Cardiac muscle cell (in vitro differentiated cells and primary cell): ENCODE measurements at regions not wholly inside any gene's neighbourhood (a gene's known extent, or its start where the extent isn't known, plus 50 kb on each side); places are given as distances from the start of the nearest gene placed in this dataset.

ENCODE experiments used
- DNase-seq, 2 donors: peaks; one replicate each; pipeline versions ENCODE4 v3.0.0 to v3.0.0-alpha.2; 2010 to 2017; ENCODE audit warnings: low read depth in 1 of 2, low spot score in 1 of 2
- H3K27ac ChIP-seq: fragments of 200-600 bp; sonication (generic); 2 replicates; pipeline ENCODE4 v1.5.1; 2016
- H3K27me3 ChIP-seq: fragments of 200-600 bp; sonication (generic); 2 replicates; pipeline ENCODE4 v1.6.0; 2016; ENCODE audit warnings: control low read depth
- H3K36me3 ChIP-seq: fragments of 200-600 bp; sonication (generic); 2 replicates; pipeline ENCODE4 v1.5.1; 2016; ENCODE audit warnings: control low read depth
- H3K4me1 ChIP-seq: fragments of 200-600 bp; sonication (generic); 2 replicates; pipeline ENCODE4 v1.8.1; 2017; ENCODE audit warnings: low read depth, mild to moderate bottlenecking, mixed run types
- H3K4me3 ChIP-seq: fragments of 200-600 bp; sonication (generic); 2 replicates; pipeline ENCODE4 v1.5.1; 2016; ENCODE audit warnings: mild to moderate bottlenecking
- H3K9me3 ChIP-seq: fragments of 200-600 bp; sonication (generic); 2 replicates; pipeline ENCODE4 v1.5.1; 2017; ENCODE audit warnings: low read depth, mild to moderate bottlenecking, control low read depth
- TF ChIP-seq, protein P1 (sequence below): IDR thresholded peaks from 2 replicates; pipeline ENCODE4 v1.5.1; 2012; ENCODE audit warnings: low read depth, mild to moderate bottlenecking, low read length

DNA sequence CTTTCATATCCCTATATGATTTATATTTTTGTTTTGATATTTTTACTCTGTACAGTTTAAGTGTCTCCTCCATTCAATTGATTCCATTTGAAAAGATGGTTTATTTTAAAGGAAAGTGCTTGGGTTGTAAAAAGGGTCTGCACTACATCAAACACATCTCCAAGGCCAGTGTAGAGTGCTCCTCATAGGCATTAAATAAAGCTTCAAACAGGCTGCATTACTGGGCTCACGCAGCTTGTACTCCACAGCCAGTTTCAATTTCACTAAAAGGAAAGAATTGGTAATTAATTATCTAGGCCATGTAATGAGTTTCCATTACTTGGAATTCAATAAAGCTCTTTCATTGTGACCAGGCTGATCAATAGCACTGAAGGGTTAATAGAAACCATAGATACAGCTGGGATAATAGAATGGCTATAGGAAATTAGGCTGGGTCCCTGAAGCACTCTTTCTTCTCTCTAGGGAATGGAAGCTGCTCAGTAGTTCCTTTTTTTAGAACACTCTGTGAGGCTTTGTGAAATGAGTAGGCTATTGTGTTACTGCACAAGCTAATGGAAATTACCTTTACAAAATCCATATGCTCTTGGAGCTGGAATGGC is 442.2 kb downstream of the RNF144B start:
- no peak overlapping the region for H3K4me3 ChIP-seq
- H3K27me3 ChIP-seq, result no peaks in the 10 kb centered on the region
- TF ChIP-seq, protein P1, sequence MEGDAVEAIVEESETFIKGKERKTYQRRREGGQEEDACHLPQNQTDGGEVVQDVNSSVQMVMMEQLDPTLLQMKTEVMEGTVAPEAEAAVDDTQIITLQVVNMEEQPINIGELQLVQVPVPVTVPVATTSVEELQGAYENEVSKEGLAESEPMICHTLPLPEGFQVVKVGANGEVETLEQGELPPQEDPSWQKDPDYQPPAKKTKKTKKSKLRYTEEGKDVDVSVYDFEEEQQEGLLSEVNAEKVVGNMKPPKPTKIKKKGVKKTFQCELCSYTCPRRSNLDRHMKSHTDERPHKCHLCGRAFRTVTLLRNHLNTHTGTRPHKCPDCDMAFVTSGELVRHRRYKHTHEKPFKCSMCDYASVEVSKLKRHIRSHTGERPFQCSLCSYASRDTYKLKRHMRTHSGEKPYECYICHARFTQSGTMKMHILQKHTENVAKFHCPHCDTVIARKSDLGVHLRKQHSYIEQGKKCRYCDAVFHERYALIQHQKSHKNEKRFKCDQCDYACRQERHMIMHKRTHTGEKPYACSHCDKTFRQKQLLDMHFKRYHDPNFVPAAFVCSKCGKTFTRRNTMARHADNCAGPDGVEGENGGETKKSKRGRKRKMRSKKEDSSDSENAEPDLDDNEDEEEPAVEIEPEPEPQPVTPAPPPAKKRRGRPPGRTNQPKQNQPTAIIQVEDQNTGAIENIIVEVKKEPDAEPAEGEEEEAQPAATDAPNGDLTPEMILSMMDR, result no peak
- H3K36me3 ChIP-seq, result no peaks in the 10 kb centered on the region
- DNase-seq, result no peak
- no peak overlapping the region for H3K27ac ChIP-seq
- H3K9me3 ChIP-seq, result no peaks in the 10 kb centered on the region
- no peaks in the 10 kb centered on the region for H3K4me1 ChIP-seq

DNA sequence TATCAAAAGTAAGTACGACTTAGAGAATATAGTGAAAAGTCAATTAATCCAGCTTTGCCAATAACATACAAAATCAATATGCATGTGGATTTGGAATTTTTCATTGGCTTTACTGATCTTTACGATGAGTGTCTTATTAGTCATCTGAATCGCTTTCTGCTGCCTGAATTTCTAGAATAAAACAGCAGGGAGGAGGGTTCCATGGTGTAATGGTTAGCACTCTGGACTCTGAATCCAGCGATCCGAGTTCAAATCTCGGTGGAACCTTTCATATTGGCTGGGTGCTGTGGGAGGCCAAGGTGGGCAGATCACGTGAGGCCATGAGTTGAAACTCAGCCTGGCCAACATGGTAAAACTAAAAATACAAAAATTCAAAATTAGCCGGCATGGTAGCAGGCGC is 448.8 kb downstream of the RNF144B start:
- no peak overlapping the region for H3K27ac ChIP-seq
- no peaks in the 10 kb centered on the region for H3K27me3 ChIP-seq
- no peaks in the 10 kb centered on the region for H3K4me1 ChIP-seq
- DNase-seq, result no peak
- TF ChIP-seq, protein P1, result no peak
- no peak overlapping the region for H3K4me3 ChIP-seq
- H3K36me3 ChIP-seq, result no peaks in the 10 kb centered on the region
- H3K9me3 ChIP-seq, result no peaks in the 10 kb centered on the region

DNA sequence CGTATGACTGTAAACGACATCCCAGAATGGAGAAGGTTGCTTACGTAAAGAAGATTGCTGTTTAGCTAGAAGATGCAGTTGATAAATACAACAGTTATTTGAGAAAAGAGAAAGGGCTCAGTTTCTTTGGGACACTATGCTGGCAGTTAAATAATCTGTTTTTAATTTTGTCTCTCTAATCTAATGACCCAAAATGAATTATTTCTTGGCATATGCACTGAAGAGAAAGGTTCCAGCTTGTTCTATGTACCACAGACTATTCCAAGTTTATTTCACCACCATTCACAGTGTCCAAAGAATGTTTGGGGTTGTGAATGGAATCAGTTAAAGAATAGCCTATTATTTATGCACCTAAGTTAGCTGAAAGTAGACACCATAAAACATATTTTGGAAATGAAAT is 449.9 kb downstream of the RNF144B start:
- no peak overlapping the region for H3K27ac ChIP-seq
- H3K27me3 ChIP-seq, result no peaks in the 10 kb centered on the region
- H3K36me3 ChIP-seq, result no peaks in the 10 kb centered on the region
- TF ChIP-seq, protein P1, result no peak
- no peaks in the 10 kb centered on the region for H3K9me3 ChIP-seq
- H3K4me3 ChIP-seq, result no peak overlapping the region
- no peaks in the 10 kb centered on the region for H3K4me1 ChIP-seq
- no peak for DNase-seq

DNA sequence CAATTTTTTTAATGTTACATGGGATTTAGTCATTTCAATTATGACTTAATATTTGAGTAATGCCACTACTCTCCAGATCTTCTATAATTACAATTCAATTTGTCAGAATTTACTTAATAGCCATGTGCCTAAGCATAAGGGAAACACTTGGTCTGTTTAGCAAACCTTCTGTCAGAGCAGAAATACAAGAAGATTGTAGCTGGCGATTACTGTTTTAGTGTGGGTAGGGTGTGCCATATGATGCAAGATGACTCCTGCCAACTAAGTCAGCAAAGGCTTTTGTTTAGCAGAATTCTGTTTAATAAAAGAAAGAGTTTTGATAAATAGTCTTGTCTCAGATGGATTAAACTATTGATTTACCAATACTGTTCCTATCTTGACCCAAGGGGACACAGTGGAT is 455.4 kb downstream of the RNF144B start:
- DNase-seq, result no peak
- TF ChIP-seq, protein P1, result no peak
- H3K9me3 ChIP-seq, result no peaks in the 10 kb centered on the region
- no peaks in the 10 kb centered on the region for H3K4me1 ChIP-seq
- H3K27ac ChIP-seq, result no peak overlapping the region
- no peaks in the 10 kb centered on the region for H3K27me3 ChIP-seq
- no peak overlapping the region for H3K4me3 ChIP-seq
- H3K36me3 ChIP-seq, result no peaks in the 10 kb centered on the region

DNA sequence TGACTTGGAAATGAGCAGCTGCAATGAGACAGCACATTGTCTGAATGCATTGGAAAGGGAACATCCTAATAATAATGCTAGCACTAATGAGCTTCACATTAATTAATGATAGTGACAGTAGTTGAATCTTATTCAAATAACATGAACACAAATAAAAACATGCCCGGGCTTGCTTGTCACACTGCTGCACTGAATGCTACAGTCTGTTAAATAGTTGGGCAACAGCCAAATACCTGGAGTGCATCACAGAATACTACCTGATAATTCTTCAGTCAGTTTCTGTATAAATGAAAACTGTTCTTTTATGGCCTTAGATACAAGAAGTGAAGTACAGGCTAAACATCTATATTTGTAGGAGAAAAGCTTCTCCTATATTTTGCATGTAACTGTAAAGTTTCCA is 458.7 kb downstream of the RNF144B start:
- TF ChIP-seq, protein P1, result no peak
- Histone ChIP-seq H3K27me3 (no peaks in the 10 kb centered on the region), H3K27ac (no peak overlapping the region), H3K4me3 (no peak overlapping the region), H3K36me3 (no peaks in the 10 kb centered on the region), H3K9me3 (no peaks in the 10 kb centered on the region), H3K4me1 (no peaks in the 10 kb centered on the region)
- DNase-seq, result no peak

DNA sequence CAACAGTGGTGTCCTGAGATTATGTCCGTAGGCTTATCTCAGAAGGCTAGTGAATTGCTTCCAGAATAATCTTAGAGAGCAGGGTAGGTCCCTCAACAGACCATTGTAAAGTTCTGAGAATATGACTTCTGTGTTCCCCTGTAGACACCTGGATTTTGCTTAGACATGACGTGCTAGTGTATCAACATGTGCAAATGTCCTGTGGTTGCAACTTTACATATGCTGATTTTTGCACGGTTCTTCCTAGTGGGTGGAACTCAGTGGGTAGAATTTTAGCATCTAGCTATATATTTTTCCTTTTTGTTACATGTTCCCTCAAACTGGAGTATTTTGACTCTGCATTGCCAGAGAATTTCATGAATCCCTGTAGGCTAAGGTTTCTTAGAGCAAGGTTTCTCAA is 459.2 kb downstream of the RNF144B start:
- H3K4me3 ChIP-seq, result no peak overlapping the region
- H3K27me3 ChIP-seq, result no peaks in the 10 kb centered on the region
- no peaks in the 10 kb centered on the region for H3K9me3 ChIP-seq
- H3K36me3 ChIP-seq, result no peaks in the 10 kb centered on the region
- no peak for DNase-seq
- TF ChIP-seq, protein P1, result no peak
- H3K4me1 ChIP-seq, result no peaks in the 10 kb centered on the region
- H3K27ac ChIP-seq, result no peak overlapping the region
